Sigmoid colon (tissue), 4 donors: ENCODE measurements at regions not wholly inside any gene's neighbourhood (a gene's known extent, or its start where the extent isn't known, plus 50 kb on each side); places are given as distances from the start of the nearest gene placed in this dataset.

Experiments
- CTCF ChIP-seq, 4 experiments: fragments of 450-650 bp in 3 of 4; fragments of 200-600 bp in 1 of 4; IDR thresholded peaks; one replicate each; pipeline ENCODE4 v1.5.1; 2016 to 2019; ENCODE audit warnings: antibody characterized with exemption in 4 of 4, mild to moderate bottlenecking in 3 of 4, moderate library complexity in 2 of 4
- EP300 ChIP-seq, 4 donors: sonication (generic); formaldehyde crosslinking; IDR thresholded peaks; one replicate each; pipeline ENCODE4 v1.6.1; 2017; ENCODE audit warnings: antibody characterized with exemption in 4 of 4
- POLR2A ChIP-seq, 2 donors: fragments of 450-650 bp; IDR thresholded peaks; one replicate each; pipeline ENCODE4 v1.6.1; 2016; ENCODE audit warnings: antibody characterized with exemption in 2 of 2, mild to moderate bottlenecking in 2 of 2, moderate library complexity in 2 of 2

- TF ChIP-seq CTCF (IDR thresholded peaks at IDR 0.05) (no peak), POLR2A (IDR thresholded peaks at IDR 0.05) (no peak), EP300 (IDR thresholded peaks at IDR 0.05) (no peak)
Measured at GRCh38 chr3:43217633-43218032, 68.7 kb upstream of the SNRK start.
